A673 (cell line): ENCODE measurements at regions not wholly inside any gene's neighbourhood (a gene's known extent, or its start where the extent isn't known, plus 50 kb on each side); places are given as distances from the start of the nearest gene placed in this dataset.
A peak's percentile ranks its signal among the peaks of the same experiment; 100 is the strongest.

Experiments used
- BruUV-seq: library from RNA; stranded (reverse); fragments of 400-500 nt; replicated peaks from 2 replicates; lab custom pipeline; 2021; lab: Mats Ljungman, UMichigan
- CTCF ChIA-PET: fragments of 300-600 bp; sonication (Branson Sonifier 250); formaldehyde crosslinking; loops from one replicate; lab custom pipeline; 2022; ENCODE audit warnings: antibody characterized with exemption; lab: Charles Lee
- POLR2A ChIA-PET: fragments of 300-600 bp; sonication (Branson Sonifier 250); formaldehyde crosslinking; loops from one replicate; lab custom pipeline; 2022; ENCODE audit warnings: antibody characterized with exemption; ENCODE audit not compliant: low non-redundant PET; lab: Charles Lee
- DNase-seq: peaks from one replicate; pipeline ENCODE4 v3.0.0-alpha.2; 2015; ENCODE audit warnings: low spot score
- H3K27ac ChIP-seq: fragments of 200-600 bp; sonication (generic); 2 replicates; pipeline ENCODE4 v1.5.1; 2016; ENCODE audit warnings: mixed run types, low read depth, mild to moderate bottlenecking, mixed read lengths, antibody characterized with exemption, low read length; ENCODE audit not compliant: poor library complexity, severe bottlenecking
- H3K27me3 ChIP-seq: fragments of 200-600 bp; sonication (generic); replicated peaks from 2 replicates; pipeline ENCODE4 v1.6.1; 2017; ENCODE audit warnings: mixed run types, low read depth, mild to moderate bottlenecking, mixed read lengths, antibody characterized with exemption, low read length; ENCODE audit not compliant: insufficient read depth, poor library complexity
- H3K36me3 ChIP-seq: fragments of 200-600 bp; sonication (generic); 2 replicates; pipeline ENCODE4 v1.6.1; 2016; ENCODE audit warnings: mixed run types, mild to moderate bottlenecking, mixed read lengths, antibody characterized with exemption, low read length; ENCODE audit not compliant: insufficient read depth, poor library complexity, severe bottlenecking
- H3K4me1 ChIP-seq: fragments of 200-600 bp; sonication (generic); 2 replicates; pipeline ENCODE4 v1.6.1; 2017; ENCODE audit warnings: mixed run types, mild to moderate bottlenecking, mixed read lengths, antibody characterized with exemption, low read length; ENCODE audit not compliant: insufficient read depth, poor library complexity, severe bottlenecking
- H3K4me3 ChIP-seq: fragments of 200-600 bp; sonication (generic); 2 replicates; pipeline ENCODE4 v1.5.1; 2016; ENCODE audit warnings: low read depth, mixed run types, mild to moderate bottlenecking, mixed read lengths, low read length; ENCODE audit not compliant: poor library complexity, severe bottlenecking
- H3K9me3 ChIP-seq: fragments of 200-600 bp; sonication (generic); 2 replicates; pipeline ENCODE4 v1.6.1; 2016; ENCODE audit warnings: mixed run types, low read depth, mild to moderate bottlenecking, mixed read lengths, antibody characterized with exemption, low read length; ENCODE audit not compliant: poor library complexity, severe bottlenecking
- CTCF ChIP-seq: fragments of 300-800, 200-600 bp; sonication (generic); conservative IDR thresholded peaks from 2 replicates; pipeline ENCODE4 v1.5.1; 2017; ENCODE audit warnings: low read depth, mild to moderate bottlenecking, antibody characterized with exemption, low read length, moderate library complexity, mixed read lengths
- EZH2 ChIP-seq: fragments of 200-600 bp; sonication (generic); IDR thresholded peaks from 2 replicates; pipeline ENCODE4 v1.6.1; 2017; ENCODE audit warnings: borderline replicate concordance, low read depth, mild to moderate bottlenecking, mixed read lengths, antibody characterized with exemption, low read length; ENCODE audit not compliant: poor library complexity, severe bottlenecking
- intact Hi-C: fragments of 100-400 bp; cut with micrococcal nuclease; formaldehyde crosslinking; loops from one replicate; pipeline ENCODE4 v1.10.0; 2022; ENCODE audit not compliant: unreplicated experiment

GRCh38 chr2:181754105-181754504, 73.8 kb upstream of the NEUROD1 start:
- POLR2A ChIA-PET: no interaction called here
- TF ChIP-seq CTCF: no peak
- no peak for TF ChIP-seq EZH2
- no peak overlapping the region for H3K4me3 ChIP-seq
- H3K36me3 ChIP-seq: no peaks in the 10 kb centered on the region
- DNase-seq: peak; percentile 52
- CTCF ChIA-PET: no interaction called here
- H3K4me1 ChIP-seq: peaks cover 33% of the 10 kb centered on the region
- no peaks in the 10 kb centered on the region for H3K9me3 ChIP-seq
- no TSS peak for BruUV-seq
- no peaks in the 10 kb centered on the region for H3K27me3 ChIP-seq
- peak overlapping the region; percentile 59 for H3K27ac ChIP-seq
- intact Hi-C loops: no loop called here

- intact Hi-C loops: no loop called here
- H3K4me3 ChIP-seq: no peak overlapping the region
- peaks cover 33% of the 10 kb centered on the region for H3K4me1 ChIP-seq
- ChIA-PET CTCF (no interaction called here), POLR2A (no interaction called here)
- H3K9me3 ChIP-seq: no peaks in the 10 kb centered on the region
- TF ChIP-seq EZH2 (no peak), CTCF (no peak)
- no peaks in the 10 kb centered on the region for H3K27me3 ChIP-seq
- DNase-seq: no peak
- no peak overlapping the region for H3K27ac ChIP-seq
- H3K36me3 ChIP-seq: no peaks in the 10 kb centered on the region
- BruUV-seq: no TSS peak
These were observed 74.9 kb upstream of the NEUROD1 start for GRCh38 chr2:181755181-181755580.

- intact Hi-C loops: no loop called here
- no peaks in the 10 kb centered on the region for H3K27me3 ChIP-seq
- no TSS peak for BruUV-seq
- H3K4me3 ChIP-seq: no peak overlapping the region
- ChIA-PET POLR2A (no interaction called here), CTCF (no interaction called here)
- H3K36me3 ChIP-seq: no peaks in the 10 kb centered on the region
- no peaks in the 10 kb centered on the region for H3K9me3 ChIP-seq
- no peak for DNase-seq
- no peak for TF ChIP-seq EZH2
- H3K4me1 ChIP-seq: peaks cover 14% of the 10 kb centered on the region
- H3K27ac ChIP-seq: no peak overlapping the region
These were observed 80.2 kb upstream of the NEUROD1 start for GRCh38 chr2:181760521-181760920.

GRCh38 chr2:181761175-181761574, 80.9 kb upstream of the NEUROD1 start:
- intact Hi-C loops: no loop called here
- Histone ChIP-seq H3K27ac (no peak overlapping the region), H3K9me3 (no peaks in the 10 kb centered on the region), H3K4me1 (peaks cover 14% of the 10 kb centered on the region), H3K4me3 (no peak overlapping the region), H3K36me3 (no peaks in the 10 kb centered on the region), H3K27me3 (no peaks in the 10 kb centered on the region)
- ChIA-PET CTCF (no interaction called here), POLR2A (no interaction called here)
- no peak for DNase-seq
- TF ChIP-seq CTCF: no peak
- TF ChIP-seq EZH2: no peak
- BruUV-seq: no TSS peak
